DMS53 (cell line): ENCODE measurements at regions not wholly inside any gene's neighbourhood (a gene's known extent, or its start where the extent isn't known, plus 50 kb on each side); places are given as distances from the start of the nearest gene placed in this dataset.

ENCODE experiments used
- DNase-seq: peaks from one replicate; lab custom pipeline; 2025; lab: John Stamatoyannopoulos, UW

GRCh38 chr3:106215047-106215446, 346.2 kb upstream of the CBLB start:
- DNase-seq = no peak

GRCh38 chr3:106217745-106218144, 348.9 kb upstream of the CBLB start:
- no peak for DNase-seq

GRCh38 chr3:106227068-106227467, 358.3 kb upstream of the CBLB start:
- no peak for DNase-seq

- DNase-seq = no peak
These were observed 359.5 kb upstream of the CBLB start for GRCh38 chr3:106228271-106228670.

- no peak for DNase-seq
These were observed 360.9 kb upstream of the CBLB start for GRCh38 chr3:106229495-106230278.

- no peak for DNase-seq
These were observed 362.3 kb upstream of the CBLB start for GRCh38 chr3:106231086-106231485.

GRCh38 chr3:106232956-106233355, 364.1 kb upstream of the CBLB start:
- DNase-seq = no peak

- no peak for DNase-seq
These were observed 370.4 kb upstream of the CBLB start for GRCh38 chr3:106239195-106239697.

GRCh38 chr3:106241593-106241992, 372.8 kb upstream of the CBLB start:
- no peak for DNase-seq

GRCh38 chr3:106242781-106243180, 374.0 kb upstream of the CBLB start:
- DNase-seq = no peak

- no peak for DNase-seq
These were observed 376.6 kb upstream of the CBLB start for GRCh38 chr3:106245400-106245799.

GRCh38 chr3:106247902-106248684, 379.3 kb upstream of the CBLB start:
- DNase-seq = no peak

- DNase-seq = peak; percentile 67
These were observed 380.3 kb upstream of the CBLB start for GRCh38 chr3:106249159-106249558.

- DNase-seq = no peak
These were observed 381.2 kb upstream of the CBLB start for GRCh38 chr3:106249981-106250380.

- peak; percentile 93 for DNase-seq
These were observed 382.5 kb upstream of the CBLB start for GRCh38 chr3:106251160-106251892.

- no peak for DNase-seq
These were observed 387.0 kb upstream of the CBLB start for GRCh38 chr3:106255870-106256248.

- DNase-seq = no peak
These were observed 387.6 kb upstream of the CBLB start for GRCh38 chr3:106256249-106256957.

GRCh38 chr3:106257172-106257571, 388.4 kb upstream of the CBLB start:
- DNase-seq = no peak

GRCh38 chr3:106261396-106261795, 392.6 kb upstream of the CBLB start:
- DNase-seq = no peak

- DNase-seq = peak; percentile 7
These were observed 393.3 kb upstream of the CBLB start for GRCh38 chr3:106261915-106262683.

- DNase-seq = no peak
These were observed 394.2 kb upstream of the CBLB start for GRCh38 chr3:106263011-106263410.
